ENCODE measurements at regions not wholly inside any gene's neighbourhood (a gene's known extent, or its start where the extent isn't known, plus 50 kb on each side); places are given as distances from the start of the nearest gene placed in this dataset.

DNA sequence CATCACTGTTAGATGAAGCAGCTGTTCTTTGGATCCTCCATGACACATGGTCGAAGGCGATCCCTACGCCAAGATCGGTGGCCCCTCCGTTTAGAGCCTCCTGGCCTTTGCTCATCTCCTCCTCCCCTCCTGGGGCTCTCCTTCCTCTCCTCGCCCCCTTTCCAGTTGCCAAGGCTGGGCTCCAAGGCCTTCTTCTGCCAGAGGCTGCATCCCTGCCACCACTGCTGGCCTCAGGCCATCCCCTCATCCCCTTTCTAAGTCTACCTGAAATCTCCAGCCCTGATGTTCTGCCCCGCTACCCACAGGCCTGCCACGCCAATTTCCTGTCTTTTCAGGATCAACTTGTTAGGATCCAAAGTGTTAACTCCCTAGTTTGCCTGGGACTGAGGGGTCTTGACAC, 265.1 kb upstream of the ZMIZ1 start:
- no peak for DNase-seq
- no peak overlapping the region for H3K4me3 ChIP-seq
- H3K9ac ChIP-seq (ENCODE audit: insufficient read depth in 1 of 2, low read length in 2 of 2): no peak overlapping the region
- TF ChIP-seq, protein P1, sequence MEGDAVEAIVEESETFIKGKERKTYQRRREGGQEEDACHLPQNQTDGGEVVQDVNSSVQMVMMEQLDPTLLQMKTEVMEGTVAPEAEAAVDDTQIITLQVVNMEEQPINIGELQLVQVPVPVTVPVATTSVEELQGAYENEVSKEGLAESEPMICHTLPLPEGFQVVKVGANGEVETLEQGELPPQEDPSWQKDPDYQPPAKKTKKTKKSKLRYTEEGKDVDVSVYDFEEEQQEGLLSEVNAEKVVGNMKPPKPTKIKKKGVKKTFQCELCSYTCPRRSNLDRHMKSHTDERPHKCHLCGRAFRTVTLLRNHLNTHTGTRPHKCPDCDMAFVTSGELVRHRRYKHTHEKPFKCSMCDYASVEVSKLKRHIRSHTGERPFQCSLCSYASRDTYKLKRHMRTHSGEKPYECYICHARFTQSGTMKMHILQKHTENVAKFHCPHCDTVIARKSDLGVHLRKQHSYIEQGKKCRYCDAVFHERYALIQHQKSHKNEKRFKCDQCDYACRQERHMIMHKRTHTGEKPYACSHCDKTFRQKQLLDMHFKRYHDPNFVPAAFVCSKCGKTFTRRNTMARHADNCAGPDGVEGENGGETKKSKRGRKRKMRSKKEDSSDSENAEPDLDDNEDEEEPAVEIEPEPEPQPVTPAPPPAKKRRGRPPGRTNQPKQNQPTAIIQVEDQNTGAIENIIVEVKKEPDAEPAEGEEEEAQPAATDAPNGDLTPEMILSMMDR (IDR thresholded peaks at IDR 0.05; ENCODE audit: control extremely low read depth, extremely low read depth): no peak
- ATAC-seq (ENCODE audit: insufficient read depth, low FRiP score): no peak
- WGBS, 2 donors: 94 to 97% methylated on average over 8 of the region's 8 CpGs
- H3K36me3 ChIP-seq (ENCODE audit: control insufficient read depth in 4 of 4, insufficient read depth in 4 of 4, low read length in 4 of 4): no peaks in the 10 kb centered on the region
- peaks cover 3 to 66% (median 39%) of the 10 kb centered on the region in 5 donors for H3K4me1 ChIP-seq (ENCODE audit: control insufficient read depth in 5 of 5, insufficient read depth in 5 of 5, low read length in 5 of 5)
- no peaks in the 10 kb centered on the region for H3K9me3 ChIP-seq (ENCODE audit: control insufficient read depth in 4 of 4, insufficient read depth in 3 of 4, low read length in 3 of 4)
- no peaks in the 10 kb centered on the region for H3K27me3 ChIP-seq (ENCODE audit: control insufficient read depth in 3 of 3, insufficient read depth in 3 of 3, low read length in 2 of 3)
- H3K27ac ChIP-seq (ENCODE audit: low read depth in 1 of 2, low read length in 1 of 2): peak overlapping the region in 1 of 2 donors; percentile 71

DNA sequence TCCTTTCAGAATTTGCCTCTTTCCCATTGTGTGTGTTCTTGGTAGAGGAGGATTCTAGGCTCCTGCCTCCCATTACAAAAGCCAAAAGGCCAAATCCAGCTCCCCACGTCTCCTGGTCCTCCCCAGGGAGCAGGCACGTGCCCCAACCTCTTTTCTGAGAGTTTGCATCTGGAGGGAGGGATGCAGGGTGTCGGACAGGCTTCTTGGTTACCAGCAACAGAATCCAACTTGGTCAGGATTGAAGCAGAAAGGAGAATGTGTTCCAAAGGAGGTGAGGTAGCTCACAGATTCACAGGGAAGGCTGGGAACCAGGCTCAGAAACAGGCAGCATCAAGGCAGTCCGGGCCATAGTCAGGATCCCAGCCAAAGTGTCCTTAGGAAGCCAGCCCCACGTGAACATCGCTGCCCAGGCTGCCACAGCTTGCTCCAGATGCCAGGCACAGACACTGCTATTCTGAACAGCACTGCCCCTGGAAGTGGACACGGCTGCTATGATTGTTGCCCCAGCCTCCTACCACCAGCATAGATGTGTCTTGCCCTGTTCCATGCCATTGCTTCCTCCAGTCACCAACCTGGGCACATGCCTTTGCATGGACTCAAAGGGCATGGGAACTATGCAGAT, 264.2 kb upstream of the ZMIZ1 start:
- H3K4me3 ChIP-seq: no peak overlapping the region
- peaks cover 3 to 66% (median 39%) of the 10 kb centered on the region in 5 donors for H3K4me1 ChIP-seq (ENCODE audit: control insufficient read depth in 5 of 5, insufficient read depth in 5 of 5, low read length in 5 of 5)
- 73 to 82% methylated on average over 7 of the region's 7 CpGs for WGBS, 2 donors
- H3K27ac ChIP-seq (ENCODE audit: low read depth in 1 of 2, low read length in 1 of 2): peak overlapping the region; percentile 9 to 44
- ATAC-seq (ENCODE audit: insufficient read depth, low FRiP score): no peak
- no peaks in the 10 kb centered on the region for H3K27me3 ChIP-seq (ENCODE audit: control insufficient read depth in 3 of 3, insufficient read depth in 3 of 3, low read length in 2 of 3)
- peak overlapping the region in 1 of 2 donors; percentile 57 for H3K9ac ChIP-seq (ENCODE audit: insufficient read depth in 1 of 2, low read length in 2 of 2)
- TF ChIP-seq, protein P1 (IDR thresholded peaks at IDR 0.05; ENCODE audit: control extremely low read depth, extremely low read depth): no peak
- no peaks in the 10 kb centered on the region for H3K36me3 ChIP-seq (ENCODE audit: control insufficient read depth in 4 of 4, insufficient read depth in 4 of 4, low read length in 4 of 4)
- peak in 2 of 3 donors; percentile 34 to 40 for DNase-seq
- no peaks in the 10 kb centered on the region for H3K9me3 ChIP-seq (ENCODE audit: control insufficient read depth in 4 of 4, insufficient read depth in 3 of 4, low read length in 3 of 4)

GRCh38 chr10:78805176-78805575, 263.6 kb upstream of the ZMIZ1 start:
- peak overlapping the region in 1 of 2 donors; percentile 75 for H3K9ac ChIP-seq (ENCODE audit: insufficient read depth in 1 of 2, low read length in 2 of 2)

More at GRCh38 chr10:78805176-78805575, 263.6 kb upstream of the ZMIZ1 start:
- no peaks in the 10 kb centered on the region for H3K27me3 ChIP-seq (ENCODE audit: control insufficient read depth in 3 of 3, insufficient read depth in 3 of 3, low read length in 2 of 3)
- ATAC-seq (ENCODE audit: insufficient read depth, low FRiP score): peak; percentile 60
- WGBS, 2 donors: 34 to 71% methylated on average over 6 of the region's 6 CpGs
- H3K9me3 ChIP-seq (ENCODE audit: control insufficient read depth in 4 of 4, insufficient read depth in 3 of 4, low read length in 3 of 4): no peaks in the 10 kb centered on the region
- H3K4me1 ChIP-seq (ENCODE audit: control insufficient read depth in 5 of 5, insufficient read depth in 5 of 5, low read length in 5 of 5): peaks cover 3 to 66% (median 39%) of the 10 kb centered on the region in 5 donors
- H3K36me3 ChIP-seq (ENCODE audit: control insufficient read depth in 4 of 4, insufficient read depth in 4 of 4, low read length in 4 of 4): no peaks in the 10 kb centered on the region
- peak overlapping the region; percentile 9 to 44 for H3K27ac ChIP-seq (ENCODE audit: low read depth in 1 of 2, low read length in 1 of 2)
- TF ChIP-seq, protein P1 (IDR thresholded peaks at IDR 0.05; ENCODE audit: control extremely low read depth, extremely low read depth): no peak
- H3K4me3 ChIP-seq: no peak overlapping the region
- peak; percentile 92 to 99 (median 99) for DNase-seq

Measured in lung (tissue), 11 donors.